T-helper 2 cell treated with Interferon-gamma antibody and Interleukin-4, amounts not matched to agents 100 ng/mL and 5 ng/mL, for 36 hours (primary cell): ENCODE measurements at regions not wholly inside any gene's neighbourhood (a gene's known extent, or its start where the extent isn't known, plus 50 kb on each side); places are given as distances from the start of the nearest gene placed in this dataset.
"Not testable (repeated sequence)": the region's sequence is repeated elsewhere in the genome, so short reads cannot be mapped to it uniquely, and the experiment has no call there.

Source experiments
- intact Hi-C: fragments of 100-400 bp; cut with micrococcal nuclease; formaldehyde crosslinking; loops from one replicate; pipeline ENCODE4 v1.15.1; 2023

DNA sequence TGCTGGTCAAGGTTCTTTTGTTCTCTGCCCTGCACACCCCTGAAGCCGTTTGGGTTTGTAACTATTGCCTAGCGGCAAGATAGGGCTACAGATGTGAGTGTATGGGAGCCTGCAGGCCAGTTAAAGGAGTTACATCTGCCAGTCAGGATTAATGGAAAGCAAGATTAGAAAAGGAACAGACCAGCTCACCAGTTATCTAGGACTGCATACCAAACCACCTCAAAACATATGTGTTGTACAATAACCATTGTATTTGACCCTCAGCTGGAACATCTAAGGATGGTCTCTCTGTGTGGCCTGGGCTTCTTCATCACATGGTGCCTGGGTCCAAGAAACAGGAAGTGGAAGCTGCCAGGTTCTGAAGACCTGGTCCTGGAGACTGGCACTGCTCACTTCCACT lies 52.5 kb upstream of the FBXO28 start:
- intact Hi-C loops, result no loop called here

DNA sequence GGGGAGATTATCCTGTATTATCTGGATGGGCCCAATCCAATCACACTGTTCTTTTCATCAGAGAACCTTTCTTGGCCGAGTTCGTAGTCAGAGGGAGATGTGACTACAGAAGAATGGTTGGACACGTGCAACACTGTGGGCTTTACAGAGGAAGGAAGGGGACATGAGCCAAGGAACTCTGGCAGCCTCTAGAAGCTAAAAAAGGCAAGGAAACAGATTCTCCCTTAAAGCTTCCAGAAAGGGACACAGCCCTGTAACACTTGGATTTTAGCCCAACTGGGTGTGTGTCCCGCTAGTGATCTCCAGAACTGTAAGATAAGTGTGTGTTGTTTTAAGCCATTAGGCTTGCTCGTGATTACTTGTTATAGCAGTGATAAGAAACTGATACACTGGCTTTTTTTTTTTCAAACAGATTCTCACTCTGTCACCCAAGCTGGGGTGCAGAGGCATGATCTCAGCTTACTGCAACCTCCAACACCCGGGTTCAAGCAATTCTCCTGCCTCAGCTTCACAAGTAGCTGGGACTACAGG lies 53.9 kb upstream of the FBXO28 start:
- intact Hi-C loops, result no loop called here

DNA sequence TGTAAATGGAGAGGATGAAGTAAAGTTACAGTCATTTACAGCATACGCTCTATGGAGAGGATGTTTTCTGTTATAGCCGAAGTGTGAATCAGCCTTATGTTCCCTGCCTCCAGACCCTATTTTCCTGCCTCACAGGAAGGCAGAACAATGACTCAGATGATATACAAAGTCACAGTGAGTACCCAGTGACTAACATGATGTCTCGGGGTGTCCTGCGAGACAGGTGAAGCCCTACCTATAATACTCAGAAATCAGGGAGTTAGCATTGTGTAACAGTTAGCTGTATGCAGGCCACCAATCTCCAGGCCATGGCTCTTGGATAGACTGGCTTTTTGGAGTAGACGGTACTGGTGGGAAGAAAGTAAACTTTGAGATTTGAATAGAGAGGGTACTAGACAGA lies 55.6 kb upstream of the FBXO28 start:
- intact Hi-C loops, result no loop called here

DNA sequence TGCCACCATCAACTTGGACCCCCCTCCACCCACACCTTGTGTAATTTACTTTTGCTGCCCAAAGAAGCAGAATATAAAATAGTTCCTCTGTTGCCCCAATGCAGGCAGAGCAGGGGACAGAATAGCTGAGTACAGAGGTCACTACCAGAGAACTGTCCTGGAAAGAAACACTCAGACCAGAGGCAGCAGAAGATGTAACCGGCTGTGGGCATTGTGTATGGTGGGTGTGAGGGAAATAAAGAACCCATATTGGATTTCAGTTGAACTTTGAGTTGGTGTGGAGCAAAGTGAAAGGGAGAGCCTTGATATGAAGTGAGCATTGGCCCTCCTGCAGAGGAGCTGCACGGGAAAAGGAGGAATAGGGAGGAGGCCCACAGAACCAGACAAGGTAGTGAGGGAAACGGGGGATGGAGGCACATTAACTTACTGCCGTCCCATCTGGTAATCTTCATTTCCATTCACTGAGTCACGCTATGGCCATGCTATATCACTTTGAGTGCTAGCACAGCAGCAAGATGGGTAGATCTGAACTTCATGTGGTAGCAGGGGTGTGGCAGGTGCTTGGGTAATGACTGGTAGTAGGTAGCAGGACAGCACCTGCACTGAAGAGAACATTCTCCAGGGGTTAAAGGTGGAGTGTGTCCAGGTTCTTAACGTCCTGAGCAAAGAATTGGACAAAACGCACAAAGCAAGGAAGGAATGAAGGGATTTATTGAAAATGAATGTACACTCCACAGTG lies 56.3 kb upstream of the FBXO28 start:
- intact Hi-C loops, result no loop called here

DNA sequence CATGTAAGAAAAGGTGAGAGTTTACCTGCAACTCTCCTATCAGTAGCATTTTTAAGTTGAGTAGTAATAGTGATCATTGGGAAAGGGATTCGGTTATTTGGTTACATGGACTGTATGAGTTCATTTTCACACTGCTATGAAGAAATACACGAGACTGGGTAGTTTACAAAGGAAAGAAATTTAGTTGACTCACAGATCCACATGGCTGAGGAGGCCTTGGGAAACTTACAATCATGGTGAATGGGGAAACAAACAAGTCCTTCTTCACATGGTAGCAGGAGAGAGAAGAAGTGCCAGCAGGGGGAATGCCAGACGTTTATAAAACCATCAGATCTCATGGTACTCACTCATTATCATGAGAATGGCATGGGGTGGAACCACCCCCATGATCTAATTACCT lies 59.3 kb upstream of the FBXO28 start:
- intact Hi-C loops, result no loop called here

DNA sequence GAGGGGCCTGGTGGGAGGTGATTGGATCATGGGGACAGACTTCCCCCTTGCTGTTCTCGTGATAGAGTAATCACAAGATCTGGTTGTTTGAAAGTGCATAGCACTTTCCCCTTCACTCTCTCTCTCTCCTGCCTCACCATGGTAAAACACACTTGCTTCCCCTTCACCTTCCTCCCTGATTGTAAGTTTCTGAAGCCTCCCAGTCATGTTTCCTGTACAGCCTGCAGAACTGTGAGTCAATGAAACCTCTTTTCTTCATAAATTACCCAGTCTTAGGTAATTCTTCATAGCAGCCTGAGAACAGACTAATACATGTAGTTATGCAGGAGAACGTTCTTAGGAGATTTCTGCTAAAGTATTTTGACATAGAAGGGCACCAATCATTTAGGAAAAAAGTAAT lies 59.9 kb upstream of the FBXO28 start:
- intact Hi-C loops, result no loop called here

DNA sequence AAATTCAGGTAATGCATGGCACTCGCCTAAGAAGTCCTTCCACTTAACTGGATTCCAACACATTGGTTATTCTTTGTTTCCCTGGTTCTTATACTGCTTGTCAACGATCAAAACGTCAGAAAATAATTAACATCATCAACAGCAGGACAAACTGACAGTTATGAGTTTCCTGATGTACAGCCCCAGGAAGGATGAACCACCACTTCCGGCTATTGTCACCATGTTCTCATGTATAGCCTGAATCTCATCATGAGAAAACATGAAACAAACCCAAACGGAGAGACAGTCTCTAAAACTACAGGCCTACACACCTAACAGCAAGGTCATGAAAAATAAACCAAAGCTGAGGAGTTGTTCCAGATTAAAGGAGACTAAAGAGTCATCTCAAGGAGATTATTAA lies 60.5 kb upstream of the FBXO28 start:
- intact Hi-C loops, result no loop called here

DNA sequence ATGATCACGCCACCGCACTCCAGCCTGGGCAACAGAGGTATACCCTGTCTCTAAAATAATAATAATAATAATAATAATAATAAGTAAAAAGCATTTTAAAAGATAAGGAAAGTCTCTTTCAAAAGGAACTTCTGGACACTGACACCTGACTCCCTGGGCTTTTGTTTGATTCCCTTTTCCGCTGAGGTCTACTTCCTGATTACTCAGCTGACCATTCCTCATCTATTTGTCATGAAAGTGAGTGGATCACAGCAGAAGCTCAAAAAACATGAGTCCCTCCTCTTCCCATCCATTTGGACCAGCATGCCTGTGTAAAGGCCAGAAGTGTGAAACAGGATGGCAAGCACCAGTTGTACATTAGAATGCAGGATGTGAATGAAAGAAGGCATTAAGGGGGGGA lies 61.1 kb upstream of the FBXO28 start:
- intact Hi-C loops, result no loop called here

DNA sequence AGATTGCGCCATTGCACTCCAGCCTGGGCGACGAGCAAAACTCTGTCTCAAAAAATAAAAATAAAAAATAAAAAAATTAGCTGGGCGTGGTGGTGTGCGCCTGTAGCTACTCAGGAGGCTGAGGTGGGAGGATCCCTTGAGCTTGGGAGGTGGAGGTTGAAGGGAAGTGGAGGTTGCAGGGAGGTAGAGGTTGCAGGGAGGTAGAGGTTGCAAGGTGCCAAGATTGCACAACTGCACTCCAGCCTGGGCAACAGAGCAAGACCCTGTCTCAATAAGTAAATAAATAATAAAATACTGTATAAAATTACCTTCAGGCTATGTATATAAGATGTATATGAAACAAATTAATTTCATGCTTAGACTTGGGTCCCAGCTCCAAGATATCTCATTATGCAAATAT lies 62.1 kb upstream of the FBXO28 start:
- intact Hi-C loops, result loop anchor here (1.0 to 2.0 kb wide), 2 partner anchors 240 to 353 kb away; no protein-coding TSS in a partner anchor

DNA sequence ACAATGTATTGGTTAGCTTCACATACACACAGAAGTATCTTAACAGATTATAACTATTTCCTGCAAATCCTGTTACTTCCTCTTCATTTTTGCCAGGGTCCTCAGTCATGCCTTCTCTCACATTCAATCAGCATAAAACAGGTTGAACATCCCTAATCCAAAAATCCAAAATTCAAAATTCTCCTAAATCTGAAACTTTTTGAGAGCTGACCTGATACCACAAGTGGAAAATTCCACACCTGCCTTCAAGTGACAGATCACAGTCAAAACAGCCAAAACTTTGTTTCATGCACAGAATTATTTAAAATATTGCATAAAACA lies 62.9 kb upstream of the FBXO28 start:
- intact Hi-C loops, result loop anchor here (1.0 to 2.0 kb wide), 2 partner anchors 240 to 352 kb away; no protein-coding TSS in a partner anchor

DNA sequence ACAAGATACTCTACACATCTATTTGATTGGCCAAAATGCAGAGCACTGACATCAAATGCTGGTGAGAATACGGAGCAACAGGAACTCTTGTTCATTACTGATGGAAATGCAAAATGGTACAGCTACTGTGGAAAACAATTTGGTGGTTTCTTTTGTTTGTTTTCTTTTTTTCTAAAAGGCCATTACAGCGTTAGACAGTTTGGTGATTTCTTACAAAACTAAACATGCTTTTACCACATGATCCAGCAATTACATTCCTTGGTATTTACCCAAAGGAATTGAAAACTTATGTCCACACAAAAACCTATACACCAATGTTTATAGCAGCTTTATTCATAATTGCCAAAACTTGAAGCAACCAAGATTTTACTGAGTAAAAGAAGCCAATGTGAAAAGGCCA lies 66.4 kb upstream of the FBXO28 start:
- intact Hi-C loops, result no loop called here

DNA sequence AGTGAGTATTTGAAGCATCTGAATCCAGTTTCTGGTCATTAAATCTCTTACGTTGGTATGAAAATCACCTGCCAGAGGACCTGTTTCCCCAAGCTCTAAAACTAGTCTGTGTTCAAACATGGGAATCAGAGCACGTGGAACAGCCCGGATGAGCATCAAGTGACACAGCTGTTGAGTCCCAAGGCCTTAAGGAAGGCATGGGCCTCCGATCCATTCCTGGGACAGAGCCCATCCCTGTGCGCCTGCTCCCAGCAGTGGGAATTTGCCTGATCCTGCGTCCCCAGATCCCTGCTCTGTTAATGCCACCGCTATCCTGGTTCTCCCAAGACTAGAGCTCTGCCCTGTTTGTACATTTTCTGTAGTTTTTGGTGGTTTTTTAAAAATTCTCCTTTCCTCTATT lies 68.4 kb upstream of the FBXO28 start:
- intact Hi-C loops, result no loop called here

DNA sequence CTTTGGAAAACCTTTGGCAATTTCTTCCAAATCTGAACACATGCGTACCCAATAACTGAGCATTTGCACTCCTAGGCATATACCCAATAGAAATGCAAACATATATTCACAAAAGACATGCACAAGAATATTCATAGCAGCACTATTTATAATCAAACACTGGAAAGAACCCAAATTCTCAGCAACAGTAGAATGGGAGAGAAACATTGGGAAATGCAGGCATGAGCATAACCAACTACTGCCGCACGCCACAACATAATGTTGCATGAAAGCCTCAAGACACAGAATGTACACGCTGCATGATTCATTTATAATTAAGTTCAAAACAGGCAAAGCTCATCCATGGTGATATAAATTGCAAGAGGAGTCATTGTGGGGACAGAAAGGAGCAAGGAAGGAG lies 69.5 kb upstream of the FBXO28 start:
- intact Hi-C loops, result no loop called here

DNA sequence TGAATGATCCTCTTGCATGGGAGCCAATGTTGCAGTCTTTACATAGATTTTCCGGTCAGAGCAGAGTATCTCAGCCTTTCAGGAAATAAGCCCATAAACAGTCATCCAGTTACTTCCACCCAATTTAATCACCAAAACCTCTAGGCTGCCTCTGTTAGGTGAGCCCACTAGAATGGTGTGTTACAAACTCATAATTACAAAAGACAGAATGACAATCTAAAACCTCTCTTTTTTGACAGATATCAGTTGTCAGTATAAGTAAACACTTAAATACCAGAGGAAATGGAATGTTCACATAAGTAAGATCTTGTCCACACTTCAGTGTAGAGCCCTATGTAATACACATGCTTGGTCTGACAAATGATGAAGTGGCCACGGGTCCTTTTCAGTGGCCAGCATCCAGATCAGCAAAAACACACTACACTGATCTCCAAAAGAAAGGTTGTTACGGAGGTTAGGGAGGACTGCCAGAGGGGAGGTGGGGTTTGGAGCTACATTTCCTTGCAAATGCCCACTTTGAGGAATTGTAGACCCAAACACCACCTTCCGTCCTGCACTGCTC lies 71.3 kb upstream of the FBXO28 start:
- intact Hi-C loops, result no loop called here

DNA sequence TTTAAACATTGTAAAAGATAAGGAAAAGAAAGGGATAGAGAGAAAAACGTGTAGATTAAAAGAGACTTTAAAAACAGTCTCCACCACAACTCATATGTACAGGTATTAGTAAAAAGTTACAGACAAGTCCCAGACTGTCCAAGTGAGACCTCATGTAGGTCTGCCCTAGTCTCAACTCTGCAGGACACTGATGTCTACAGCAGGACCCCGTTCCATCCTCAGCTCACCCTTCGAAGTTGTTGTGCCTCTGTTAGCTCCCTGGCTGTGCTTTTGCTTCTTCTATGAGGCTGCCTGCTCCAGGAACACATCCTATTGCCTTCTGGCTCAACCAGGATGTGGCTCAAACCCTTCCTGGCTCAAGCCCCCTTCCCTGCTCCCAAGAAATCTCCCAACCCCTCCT lies 72.9 kb upstream of the FBXO28 start:
- intact Hi-C loops, result no loop called here

DNA sequence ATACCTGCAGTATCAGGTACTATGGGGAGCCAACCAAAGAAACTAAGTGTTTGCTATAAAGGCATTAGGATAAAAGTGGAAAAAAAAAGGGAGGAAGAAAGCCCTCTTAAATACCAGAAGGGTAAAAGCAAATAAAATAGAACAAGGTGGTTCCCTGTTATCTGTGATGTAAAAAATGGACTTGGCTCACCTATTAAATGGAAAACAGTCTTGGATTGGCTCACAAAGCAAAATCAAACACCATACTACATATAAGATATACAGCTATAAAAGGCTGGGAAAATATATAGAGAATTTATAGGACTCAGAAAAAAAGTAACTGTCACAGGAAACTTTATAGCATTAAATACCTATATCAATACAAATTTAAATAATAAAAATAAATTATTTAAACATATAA lies 73.5 kb upstream of the FBXO28 start:
- intact Hi-C loops, result not testable (repeated sequence)

DNA sequence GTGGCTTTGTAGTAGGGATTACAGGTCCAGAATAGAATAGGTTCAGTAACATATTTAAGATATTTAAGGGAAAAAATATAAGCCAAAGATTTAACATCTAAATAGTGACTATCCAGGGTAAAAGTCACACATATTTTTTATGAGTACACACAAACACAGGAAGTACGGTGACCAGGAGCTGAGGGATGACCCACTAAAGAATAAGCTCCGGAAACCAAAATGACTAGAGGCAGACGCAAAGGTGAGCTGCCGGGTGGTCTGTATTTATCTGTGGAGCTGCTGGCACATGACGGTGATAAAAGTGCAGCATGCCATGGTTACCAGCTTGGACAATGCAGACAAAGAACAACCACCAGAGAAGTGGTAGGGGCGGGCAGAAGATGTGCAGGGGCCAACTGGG lies 73.9 kb upstream of the FBXO28 start:
- intact Hi-C loops, result not testable (repeated sequence)

DNA sequence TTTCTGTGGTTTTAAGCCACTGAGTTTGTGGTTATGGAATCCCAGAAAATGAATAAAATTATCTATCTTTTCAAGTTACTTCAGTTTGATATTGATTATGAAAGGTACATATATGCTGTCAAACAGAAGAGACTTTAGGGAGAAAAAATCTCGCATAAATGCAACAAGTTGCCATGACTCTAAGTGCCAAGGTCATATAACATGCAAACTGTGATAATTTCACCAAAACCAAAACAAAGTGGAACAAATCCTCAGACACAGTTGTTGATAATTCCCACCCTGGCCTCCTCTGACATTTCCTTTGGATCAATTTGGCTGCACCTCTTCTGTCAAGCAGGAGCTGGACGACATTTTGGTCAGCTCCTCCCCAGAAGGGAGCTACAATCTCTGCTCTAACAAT lies 75.1 kb upstream of the FBXO28 start:
- intact Hi-C loops, result not testable (repeated sequence)

DNA sequence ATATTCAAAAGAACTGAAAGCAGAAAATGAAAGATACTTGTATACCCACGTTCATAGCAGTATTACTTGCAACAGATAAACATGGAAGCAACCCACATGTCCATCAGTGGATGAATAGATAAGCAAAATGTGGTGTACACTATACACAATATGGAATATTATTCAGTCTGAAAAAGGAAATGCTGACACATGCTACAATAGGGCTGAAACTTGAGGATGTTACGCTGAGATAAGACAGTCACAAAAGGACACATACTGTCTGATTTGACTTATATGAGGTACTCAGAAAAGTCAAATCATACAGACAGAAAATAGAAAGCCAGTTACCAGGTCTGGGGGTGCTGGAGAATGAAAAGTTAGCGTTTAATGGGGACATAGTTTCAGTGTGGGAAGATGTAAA lies 76.5 kb upstream of the FBXO28 start:
- intact Hi-C loops, result not testable (repeated sequence)

DNA sequence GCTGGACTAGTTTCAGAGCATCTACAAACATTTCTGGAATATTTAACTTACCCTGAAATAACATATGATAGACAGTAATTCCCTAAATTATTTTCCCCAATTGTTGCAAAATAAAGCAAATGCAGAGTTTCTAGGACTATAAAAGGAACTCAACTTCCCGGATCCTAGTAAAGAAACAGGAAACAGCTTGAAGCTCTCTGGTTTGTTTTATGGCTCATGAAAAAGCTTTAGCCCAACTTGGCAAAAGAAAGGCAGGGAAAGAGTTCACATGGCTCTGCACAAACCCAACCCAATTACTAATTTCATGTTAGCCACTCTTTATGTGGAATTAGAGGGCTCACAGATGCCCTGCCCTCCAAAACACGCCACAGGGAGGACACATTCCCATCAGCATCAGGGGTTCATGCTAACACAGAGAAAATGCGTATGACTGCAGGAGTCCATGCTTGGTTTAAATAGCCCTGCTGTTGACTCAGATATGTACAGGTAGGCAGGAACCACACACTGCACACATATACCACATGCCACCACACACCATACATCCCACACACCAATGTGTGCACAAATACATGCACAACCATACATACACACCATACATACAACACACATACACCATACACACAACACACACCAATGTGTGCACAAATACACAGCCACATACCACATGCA lies 81.2 kb upstream of the FBXO28 start:
- intact Hi-C loops, result not testable (repeated sequence)

DNA sequence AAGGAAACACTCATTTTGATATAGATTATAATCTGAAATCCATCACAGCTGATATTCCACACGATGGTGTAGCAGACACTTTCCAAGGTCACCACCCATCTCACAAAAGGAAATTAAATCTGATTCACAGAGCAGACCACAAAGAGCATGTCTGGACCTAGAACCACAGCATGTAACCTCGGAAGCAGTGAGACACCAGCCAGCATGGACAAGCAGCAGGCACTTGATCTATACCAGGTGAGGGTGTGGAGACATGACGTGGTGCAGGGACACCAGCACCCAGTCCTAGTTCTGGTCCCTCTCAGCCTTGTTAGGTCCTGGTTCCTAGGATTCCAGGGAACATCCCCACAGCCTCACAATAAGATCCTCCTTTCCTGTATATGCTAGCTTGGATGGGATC lies 81.9 kb upstream of the FBXO28 start:
- intact Hi-C loops, result not testable (repeated sequence)

DNA sequence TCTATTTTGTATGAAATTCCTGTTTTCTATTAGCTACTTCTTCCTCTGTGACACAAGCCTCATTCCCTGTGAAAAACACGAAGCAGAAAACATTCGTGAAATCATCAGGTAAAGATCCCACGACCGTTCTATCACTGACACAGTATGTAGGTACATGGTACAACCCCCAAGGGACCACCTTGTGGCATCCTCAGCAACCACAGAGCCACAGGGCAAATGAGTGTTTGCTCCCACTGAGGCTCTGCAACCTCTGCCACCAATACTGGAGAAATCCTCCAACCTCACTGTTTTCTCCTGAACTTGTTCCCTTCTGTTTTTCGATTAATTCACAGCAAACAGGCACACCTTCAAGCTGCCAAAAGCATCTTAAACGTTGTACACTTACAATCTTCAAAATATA lies 83.7 kb upstream of the FBXO28 start:
- intact Hi-C loops, result not testable (repeated sequence)
